ENCODE measurements at regions not wholly inside any gene's neighbourhood (a gene's known extent, or its start where the extent isn't known, plus 50 kb on each side); places are given as distances from the start of the nearest gene placed in this dataset.

DNA sequence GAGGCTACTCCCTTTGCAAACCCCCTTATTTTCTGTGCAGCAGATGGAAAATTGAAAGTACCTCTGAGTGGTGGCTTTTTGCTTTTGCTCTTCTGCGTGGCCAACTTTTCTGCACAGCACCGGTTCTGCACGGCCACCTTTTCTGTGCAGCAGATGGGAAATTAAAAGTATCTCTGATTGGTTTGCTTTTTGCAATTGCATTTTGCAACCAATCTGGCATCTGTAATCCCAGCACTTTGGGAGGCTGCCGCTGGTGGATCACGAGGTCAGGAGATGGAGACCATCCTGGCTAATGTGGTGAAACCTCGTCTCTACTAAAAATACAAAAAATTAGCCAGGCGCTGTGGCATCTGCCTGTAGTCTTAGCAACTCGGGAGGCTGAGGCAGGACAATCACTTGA is 79.5 kb upstream of the CHMP2B start:
- no peaks in the 10 kb centered on the region for H3K36me3 ChIP-seq (ENCODE audit: control insufficient read depth in 2 of 4, insufficient read depth in 4 of 4, low read length in 3 of 4)
- H2BK20ac ChIP-seq (ENCODE audit: low read length), result no peak overlapping the region
- no peaks in the 10 kb centered on the region for H3K23me2 ChIP-seq (ENCODE audit: low read depth, low read length)
- ChIA-PET CTCF (ENCODE audit: partially characterized antibody) (no interaction called here), POLR2A (ENCODE audit: partially characterized antibody) (no interaction called here)
- no peak overlapping the region for H2AK5ac ChIP-seq (ENCODE audit: low read depth, low read length)
- no peak overlapping the region for H4K91ac ChIP-seq (replicated peaks; ENCODE audit: insufficient read length, low read length)
- H3K4ac ChIP-seq (replicated peaks; ENCODE audit: insufficient read length, low read depth, low read length), result no peak overlapping the region
- H3K79me2 ChIP-seq (ENCODE audit: control insufficient read depth in 1 of 2, insufficient read depth in 2 of 2, low read length in 2 of 2), result no peaks in the 10 kb centered on the region
- FAIRE-seq (no peak), DNase-seq (ENCODE audit: low read depth in 1 of 2, low spot score in 2 of 2) (no peak)
- H3K56ac ChIP-seq (replicated peaks; ENCODE audit: insufficient read length, low read depth, low read length), result no peak overlapping the region
- no peak overlapping the region for H3K23ac ChIP-seq (ENCODE audit: insufficient read length)
- H3K4me2 ChIP-seq (ENCODE audit: insufficient read depth in 1 of 2, low read depth in 2 of 2, low read length in 2 of 2), result no peak overlapping the region
- TF ChIP-seq JUN (IDR thresholded peaks at IDR 0.05; ENCODE audit: low read depth, low read length) (no peak), SIN3A (conservative IDR thresholded peaks at IDR 0.05 in 1 of 2, IDR thresholded peaks at IDR 0.05 in 1 of 2; ENCODE audit: low read depth in 1 of 2, low read length in 2 of 2) (no peak), TCF12 (IDR thresholded peaks at IDR 0.05; ENCODE audit: low read depth, low read length) (no peak), USF2 (IDR thresholded peaks at IDR 0.05; ENCODE audit: low read length) (no peak)
- TF ChIP-seq, protein P1, sequence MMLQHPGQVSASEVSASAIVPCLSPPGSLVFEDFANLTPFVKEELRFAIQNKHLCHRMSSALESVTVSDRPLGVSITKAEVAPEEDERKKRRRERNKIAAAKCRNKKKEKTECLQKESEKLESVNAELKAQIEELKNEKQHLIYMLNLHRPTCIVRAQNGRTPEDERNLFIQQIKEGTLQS (IDR thresholded peaks at IDR 0.05; ENCODE audit: insufficient read depth, low read depth, low read length), result no peak
- H4K20me1 ChIP-seq (replicated peaks in 1 of 2; ENCODE audit: control insufficient read depth in 1 of 2, insufficient read depth in 2 of 2, low read length in 2 of 2), result no peaks in the 10 kb centered on the region
- no peak overlapping the region for H3K9ac ChIP-seq (replicated peaks in 1 of 4; ENCODE audit: extremely low read depth in 1 of 4, low read depth in 3 of 4, low read length in 3 of 4)
- H3K79me1 ChIP-seq (ENCODE audit: low read depth, low read length), result no peaks in the 10 kb centered on the region
- no peak overlapping the region for H3K4me3 ChIP-seq (ENCODE audit: extremely low read depth in 1 of 4, insufficient read depth in 2 of 4, low read depth in 3 of 4, low read length in 4 of 4)
- no peak overlapping the region for H2BK5ac ChIP-seq (ENCODE audit: low read depth, low read length)
- no peak overlapping the region for H2BK12ac ChIP-seq (ENCODE audit: low read depth, low read length)
- H3K9me3 ChIP-seq (ENCODE audit: insufficient read depth in 2 of 2, low read depth in 1 of 2, low read length in 1 of 2), result no peaks in the 10 kb centered on the region; a peak in 1 of 4 replicates
- no peak overlapping the region for H3K18ac ChIP-seq (ENCODE audit: extremely low read depth, low read length)
- H2BK15ac ChIP-seq (ENCODE audit: low read length), result no peak overlapping the region
- H3K14ac ChIP-seq (ENCODE audit: insufficient read length), result no peak overlapping the region
- H3K4me1 ChIP-seq (replicated peaks in 1 of 4; ENCODE audit: control insufficient read depth in 3 of 4, insufficient read depth in 4 of 4, low read length in 3 of 4), result 0 out of 7 replicates have a peak, but pooled peaks cover 0 to 2% (median 0%) of the 10 kb centered on the region in 4 experiments
- no peak overlapping the region for H3K27ac ChIP-seq (ENCODE audit: low read depth, low read length)
- H2AFZ ChIP-seq (ENCODE audit: low read length), result no peak overlapping the region
- WGBS, 2 experiments (ENCODE audit: extremely low coverage in 1 of 2, insufficient coverage in 1 of 2, insufficient read length in 1 of 2, insufficient replicate concordance in 2 of 2, low coverage in 1 of 2, low lambda C conversion rate in 2 of 2, missing lambda C conversion rate in 1 of 2), result 95% methylated on average over 8 of the region's 8 CpGs; no CpG with 5 or more reads in 1 of the 2 experiments
- H3K27me3 ChIP-seq (replicated peaks in 1 of 4; ENCODE audit: control insufficient read depth in 3 of 4, extremely low read depth in 1 of 4, insufficient read depth in 3 of 4, low read length in 3 of 4), result no peaks in the 10 kb centered on the region
- no peak overlapping the region for H4K8ac ChIP-seq (ENCODE audit: extremely low read depth, insufficient read depth, low read length)
- no peak overlapping the region for H2BK120ac ChIP-seq (replicated peaks; ENCODE audit: low read depth, low read length)
- no peak overlapping the region for H4K5ac ChIP-seq (ENCODE audit: insufficient read length, low read depth, low read length)

Data from H1 (cell line).